GM12878 (cell line): ENCODE measurements at regions not wholly inside any gene's neighbourhood (a gene's known extent, or its start where the extent isn't known, plus 50 kb on each side); places are given as distances from the start of the nearest gene placed in this dataset.

ENCODE experiments used
- ATAC-seq: fragments of 200-7000 bp; cut with Tn5 transposase; 3 replicates; pipeline ENCODE4 v1.9.1; 2020; ENCODE audit warnings: mild to moderate bottlenecking, moderate library complexity
- BruUV-seq: library from RNA; stranded (reverse); fragments of 400-500 nt; replicated peaks from 2 replicates; lab custom pipeline; 2021; lab: Mats Ljungman, UMichigan
- CTCF ChIA-PET: fragments of 300-600 bp; sonication (Branson Sonifier 250); formaldehyde crosslinking; extraction: SDS; loops from one replicate; lab custom pipeline; 2021; ENCODE audit warnings: inconsistent platforms; lab: Yijun Ruan, JAX
- POLR2A ChIA-PET: fragments of 350-600 bp; formaldehyde crosslinking; extraction: SDS; loops from one replicate; lab custom pipeline; 2021; ENCODE audit warnings: inconsistent platforms; lab: Charles Lee
- RAD21 ChIA-PET: fragments of 300-600 bp; sonication (Branson Sonifier 250); formaldehyde crosslinking; loops from one replicate; lab custom pipeline; 2023; ENCODE audit warnings: antibody characterized with exemption; ENCODE audit not compliant: unreplicated experiment; lab: Charles Lee
- SMC1A ChIA-PET: fragments of 300-600 bp; sonication (Branson Sonifier 250); formaldehyde crosslinking; loops from one replicate; lab custom pipeline; 2023; ENCODE audit not compliant: unreplicated experiment, uncharacterized antibody; lab: Charles Lee
- DNase-seq: peaks from one replicate; pipeline ENCODE4 v3.0.0-alpha.2; 2011; ENCODE audit warnings: low read depth, low spot score
- FAIRE-seq: peaks from 3 replicates; lab custom pipeline; 2011; peaks lifted over from hg19 to GRCh38; lab: Jason Lieb, UNC
- H2AFZ ChIP-seq: 2 replicates; pipeline ENCODE4 v1.6.0; 2011; ENCODE audit warnings: low read depth, low read length, control low read depth; ENCODE audit not compliant: control insufficient read depth
- H3K27ac ChIP-seq: 2 replicates; pipeline ENCODE4 v1.5.1; 2011; ENCODE audit warnings: control low read depth; ENCODE audit not compliant: control insufficient read depth, insufficient read depth
- H3K27me3 ChIP-seq, 2 experiments: replicated peaks in 1 of 2; 2 replicates each; pipeline versions ENCODE4 v1.6.0 to v1.6.1; 2011; ENCODE audit warnings: low read length in 1 of 2; ENCODE audit not compliant: control insufficient read depth in 2 of 2, insufficient read depth in 2 of 2
- H3K36me3 ChIP-seq, 2 experiments: 2 replicates each; pipeline ENCODE4 v1.5.1; 2011; ENCODE audit warnings: low read length in 1 of 2; ENCODE audit not compliant: control insufficient read depth in 2 of 2, insufficient read depth in 2 of 2
- H3K4me1 ChIP-seq: 2 replicates; pipeline ENCODE4 v1.6.1; 2011; ENCODE audit warnings: mild to moderate bottlenecking, low read length, moderate library complexity, mixed read lengths; ENCODE audit not compliant: control insufficient read depth, insufficient read depth
- H3K4me2 ChIP-seq: 2 replicates; pipeline ENCODE4 v1.6.0; 2011; ENCODE audit warnings: control low read depth; ENCODE audit not compliant: control insufficient read depth, insufficient read depth
- H3K4me3 ChIP-seq: fragments of 200-600 bp; sonication (generic); 2 replicates; pipeline ENCODE4 v1.5.1; 2016
- H3K79me2 ChIP-seq: 2 replicates; pipeline ENCODE4 v1.6.0; 2011; ENCODE audit warnings: low read length; ENCODE audit not compliant: control insufficient read depth, insufficient read depth
- H3K9ac ChIP-seq: 2 replicates; pipeline ENCODE4 v1.8.0; 2011; ENCODE audit warnings: low read length, control low read depth, mixed read lengths; ENCODE audit not compliant: control insufficient read depth, insufficient read depth
- H3K9me3 ChIP-seq: replicated peaks from 3 replicates; pipeline ENCODE4 v1.5.1; 2011; ENCODE audit warnings: mild to moderate bottlenecking, low read length; ENCODE audit not compliant: control insufficient read depth, insufficient read depth
- H4K20me1 ChIP-seq: 2 replicates; pipeline ENCODE4 v1.6.0; 2011; ENCODE audit not compliant: control insufficient read depth, insufficient read depth
- ATF3 ChIP-seq: IDR thresholded peaks from 2 replicates; pipeline ENCODE4 v1.6.1; 2011; ENCODE audit warnings: low read depth, mild to moderate bottlenecking, low read length, moderate library complexity, borderline replicate concordance; ENCODE audit errors: extremely low read depth
- FOXK2 ChIP-seq: fragments of 450-650 bp; IDR thresholded peaks from 2 replicates; pipeline ENCODE4 v1.6.1; 2017; ENCODE audit warnings: mild to moderate bottlenecking, moderate library complexity
- MTA2 ChIP-seq: fragments of 450-650 bp; IDR thresholded peaks from 2 replicates; pipeline ENCODE4 v1.6.1; 2016; ENCODE audit warnings: low read depth, mild to moderate bottlenecking, moderate library complexity
- NFIC ChIP-seq: IDR thresholded peaks from 2 replicates; pipeline ENCODE4 v1.6.1; 2012; ENCODE audit warnings: low read depth, mild to moderate bottlenecking, inconsistent platforms, low read length, moderate library complexity
- NFXL1 ChIP-seq: fragments of 450-650 bp; IDR thresholded peaks from 2 replicates; pipeline ENCODE4 v1.6.1; 2017; ENCODE audit warnings: antibody characterized with exemption, mild to moderate bottlenecking, borderline replicate concordance
- NR2C2 ChIP-seq: IDR thresholded peaks from 2 replicates; pipeline ENCODE4 v1.6.1; 2011; ENCODE audit warnings: borderline replicate concordance, low read depth; ENCODE audit not compliant: control insufficient read depth, insufficient read length
- PAX5 ChIP-seq: IDR thresholded peaks from 2 replicates; pipeline ENCODE4 v1.6.1; 2011; ENCODE audit warnings: low read depth, low read length, borderline replicate concordance
- PML ChIP-seq: IDR thresholded peaks from 2 replicates; pipeline ENCODE4 v1.6.1; 2012; ENCODE audit warnings: low read length, inconsistent platforms
- RAD51 ChIP-seq: fragments of 450-650 bp; IDR thresholded peaks from 2 replicates; pipeline ENCODE4 v1.6.1; 2016; ENCODE audit warnings: moderate library complexity, mild to moderate bottlenecking, inconsistent platforms
- REST ChIP-seq: IDR thresholded peaks from 2 replicates; pipeline ENCODE4 v1.6.1; 2012; ENCODE audit warnings: mild to moderate bottlenecking, low read depth, low read length
- SREBF1 ChIP-seq: IDR thresholded peaks from 2 replicates; pipeline ENCODE4 v1.6.1; 2012; ENCODE audit warnings: mild to moderate bottlenecking, low read length
- SREBF2 ChIP-seq: IDR thresholded peaks from 2 replicates; pipeline ENCODE4 v1.6.1; 2012; ENCODE audit warnings: mild to moderate bottlenecking, low read length
- TBL1XR1 ChIP-seq: IDR thresholded peaks from 2 replicates; pipeline ENCODE4 v1.6.1; 2012; ENCODE audit warnings: low read depth, low read length, improper control_type of control experiment
- YY1 ChIP-seq: IDR thresholded peaks from 2 replicates; pipeline ENCODE4 v1.6.1; 2011; ENCODE audit warnings: low read depth, mild to moderate bottlenecking, low read length
- ZNF592 ChIP-seq: fragments of 450-650 bp; IDR thresholded peaks from 2 replicates; pipeline ENCODE4 v1.6.1; 2017; ENCODE audit warnings: mild to moderate bottlenecking, moderate library complexity
- in situ Hi-C: fragments of 300-500 bp; cut with MboI; formaldehyde crosslinking; loops from 9 replicates; pipeline ENCODE4 v1.14.3; 2018; ENCODE audit warnings: mixed read lengths
- intact Hi-C: fragments of 100-400 bp; cut with micrococcal nuclease; formaldehyde crosslinking; loops from one replicate; pipeline ENCODE4 v1.14.2; 2022; ENCODE audit not compliant: unreplicated experiment

- SMC1A ChIA-PET = interaction anchor here (1.1 to 1.5 kb wide), 4 partner anchors 13 to 147 kb away, joined by 3 to 4 read pairs (median 4); no protein-coding TSS in a partner anchor
- BruUV-seq = no TSS peak
- Histone ChIP-seq H3K4me3 (no peak overlapping the region), H3K9me3 (no peaks in the 10 kb centered on the region), H3K4me1 (peaks cover 4% of the 10 kb centered on the region; the same call in 1 of the 2 replicates), H3K9ac (no peak overlapping the region), H3K4me2 (no peak overlapping the region), H4K20me1 (no peaks in the 10 kb centered on the region), H3K27ac (no peak overlapping the region), H2AFZ (no peak overlapping the region; the same call in 1 of the 2 replicates), H3K36me3 (no peaks in the 10 kb centered on the region), H3K27me3 (no peaks in the 10 kb centered on the region), H3K79me2 (no peaks in the 10 kb centered on the region)
- no peak for ATAC-seq
- CTCF ChIA-PET = interaction anchor here (1.2 to 1.7 kb wide), 2 partner anchors 32 to 112 kb away, joined by 3 to 4 read pairs; no protein-coding TSS in a partner anchor
- DNase-seq = no peak
- POLR2A ChIA-PET = no interaction called here
- intact Hi-C loops (no loop called here), in situ Hi-C loops (no loop called here)
- no peak for FAIRE-seq
- RAD21 ChIA-PET = no interaction called here
- TF ChIP-seq PAX5 (no peak), SREBF2 (no peak), ZNF592 (no peak), SREBF1 (no peak), YY1 (no peak), PML (no peak), FOXK2 (no peak), RAD51 (no peak), NFXL1 (no peak), NFIC (no peak), ATF3 (no peak), TBL1XR1 (no peak), REST (no peak), MTA2 (no peak), NR2C2 (no peak)
These were observed 193.4 kb upstream of the NR4A3 start for GRCh38 chr9:99628285-99628684.
